Peyer's patch (tissue), 4 donors: ENCODE measurements at regions not wholly inside any gene's neighbourhood (a gene's known extent, or its start where the extent isn't known, plus 50 kb on each side); places are given as distances from the start of the nearest gene placed in this dataset.

ENCODE experiments used
- DNase-seq, 3 donors: peaks; one replicate each; pipeline ENCODE4 v3.0.0-alpha.2; 2017 to 2019
- H3K27ac ChIP-seq, 4 donors: fragments of 200-600 bp; sonication (generic); one replicate each; pipeline ENCODE4 v1.5.1; 2016 to 2019
- H3K27me3 ChIP-seq, 2 donors: fragments of 200-600 bp; sonication (generic); one replicate each; pipeline ENCODE4 v1.5.1; 2019
- H3K36me3 ChIP-seq, 3 donors: fragments of 200-600 bp; sonication (generic); one replicate each; pipeline ENCODE4 v1.5.1; 2016 to 2019
- H3K4me1 ChIP-seq, 4 donors: fragments of 200-600 bp; sonication (generic); one replicate each; pipeline ENCODE4 v1.5.1; 2016 to 2019
- H3K4me3 ChIP-seq, 4 donors: fragments of 200-600 bp; sonication (generic); 1 replicate in 3 of 4; 2 replicates in 1 of 4; pipeline ENCODE4 v1.5.1; 2016 to 2019; ENCODE audit warnings: mild to moderate bottlenecking in 1 of 4
- H3K9me3 ChIP-seq, 4 donors: fragments of 200-600 bp; sonication (generic); one replicate each; pipeline ENCODE4 v1.5.1; 2016 to 2019; ENCODE audit warnings: mild to moderate bottlenecking in 1 of 4
- POLR2A ChIP-seq, 2 donors: fragments of 450-650 bp; IDR thresholded peaks; one replicate each; pipeline ENCODE4 v1.5.1; 2017; ENCODE audit warnings: antibody characterized with exemption in 2 of 2, mild to moderate bottlenecking in 2 of 2, moderate library complexity in 2 of 2
- TF ChIP-seq, protein P1 (sequence below), 6 experiments: fragments of 450-650 bp in 4 of 6; fragments of 200-600 bp in 2 of 6; sonication (generic) in 1 of 6; IDR thresholded peaks; one replicate each; pipeline ENCODE4 v1.5.1; 2017 to 2019; ENCODE audit warnings: antibody characterized with exemption in 6 of 6, mild to moderate bottlenecking in 3 of 6, moderate library complexity in 1 of 6

DNA sequence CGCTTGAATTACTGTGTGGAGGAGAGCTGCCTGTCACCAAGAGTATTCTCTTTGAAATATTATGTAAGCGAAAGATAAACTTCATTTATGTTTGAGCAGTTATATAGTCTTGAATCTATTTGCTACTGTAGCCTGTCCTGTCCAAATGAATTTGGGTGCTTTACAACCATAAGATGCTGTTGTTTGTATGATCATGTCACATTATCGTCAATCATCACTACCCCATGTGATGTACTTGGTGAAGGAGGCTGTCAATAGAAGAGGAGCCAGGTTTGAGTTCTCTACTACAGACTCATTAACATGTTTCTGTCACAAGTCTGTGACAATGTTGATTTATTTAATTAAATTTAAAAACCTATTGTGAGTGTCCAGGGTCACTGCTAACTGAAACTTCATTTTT, 403.3 kb upstream of the MEF2C start:
- TF ChIP-seq, protein P1, sequence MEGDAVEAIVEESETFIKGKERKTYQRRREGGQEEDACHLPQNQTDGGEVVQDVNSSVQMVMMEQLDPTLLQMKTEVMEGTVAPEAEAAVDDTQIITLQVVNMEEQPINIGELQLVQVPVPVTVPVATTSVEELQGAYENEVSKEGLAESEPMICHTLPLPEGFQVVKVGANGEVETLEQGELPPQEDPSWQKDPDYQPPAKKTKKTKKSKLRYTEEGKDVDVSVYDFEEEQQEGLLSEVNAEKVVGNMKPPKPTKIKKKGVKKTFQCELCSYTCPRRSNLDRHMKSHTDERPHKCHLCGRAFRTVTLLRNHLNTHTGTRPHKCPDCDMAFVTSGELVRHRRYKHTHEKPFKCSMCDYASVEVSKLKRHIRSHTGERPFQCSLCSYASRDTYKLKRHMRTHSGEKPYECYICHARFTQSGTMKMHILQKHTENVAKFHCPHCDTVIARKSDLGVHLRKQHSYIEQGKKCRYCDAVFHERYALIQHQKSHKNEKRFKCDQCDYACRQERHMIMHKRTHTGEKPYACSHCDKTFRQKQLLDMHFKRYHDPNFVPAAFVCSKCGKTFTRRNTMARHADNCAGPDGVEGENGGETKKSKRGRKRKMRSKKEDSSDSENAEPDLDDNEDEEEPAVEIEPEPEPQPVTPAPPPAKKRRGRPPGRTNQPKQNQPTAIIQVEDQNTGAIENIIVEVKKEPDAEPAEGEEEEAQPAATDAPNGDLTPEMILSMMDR (IDR thresholded peaks at IDR 0.05), result no peak
- no peak for TF ChIP-seq POLR2A (IDR thresholded peaks at IDR 0.05)
- Histone ChIP-seq H3K4me3 (no peak overlapping the region), H3K9me3 (no peaks in the 10 kb centered on the region), H3K4me1 (no peaks in the 10 kb centered on the region), H3K27ac (no peak overlapping the region), H3K36me3 (no peaks in the 10 kb centered on the region), H3K27me3 (no peaks in the 10 kb centered on the region)
- no peak for DNase-seq

DNA sequence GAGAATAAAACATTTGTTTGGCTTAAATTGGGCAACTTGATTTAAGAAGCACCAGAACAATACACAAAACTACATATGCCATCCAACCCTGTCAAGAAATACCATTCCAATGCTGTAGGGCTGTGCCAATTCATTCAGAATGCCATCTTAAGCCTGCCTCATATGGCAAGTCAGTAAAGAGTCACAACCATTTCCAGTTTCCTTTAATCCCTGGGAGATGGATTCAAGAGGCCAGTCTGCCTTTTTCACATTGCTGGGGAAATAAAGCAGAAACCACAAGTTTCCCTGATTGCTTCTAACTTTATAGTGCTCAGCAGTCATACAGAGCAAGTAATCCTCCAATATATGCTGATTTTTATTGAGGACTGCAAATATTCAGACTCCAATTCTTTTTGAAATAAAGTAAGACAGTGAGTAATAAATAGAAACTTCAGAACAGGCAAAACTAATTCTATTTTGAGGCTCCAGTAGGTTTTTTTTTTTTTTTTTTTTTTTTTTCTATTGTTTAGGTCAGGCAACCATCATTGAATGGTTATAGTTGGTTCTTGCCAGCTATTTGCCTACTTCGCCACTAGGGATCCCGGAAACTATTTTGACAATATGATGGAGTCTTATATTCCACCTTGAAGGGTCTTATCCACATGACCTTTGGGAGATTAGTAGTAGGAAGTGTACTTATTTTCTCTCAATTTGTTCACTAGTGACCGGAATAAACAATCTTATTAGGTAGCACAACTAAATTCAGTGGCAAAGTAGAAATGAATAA, 400.9 kb upstream of the MEF2C start:
- Histone ChIP-seq H3K27ac (no peak overlapping the region), H3K4me1 (no peaks in the 10 kb centered on the region), H3K36me3 (no peaks in the 10 kb centered on the region), H3K27me3 (no peaks in the 10 kb centered on the region), H3K9me3 (no peaks in the 10 kb centered on the region), H3K4me3 (no peak overlapping the region)
- no peak for DNase-seq
- TF ChIP-seq POLR2A (IDR thresholded peaks at IDR 0.05), result no peak
- TF ChIP-seq, protein P1 (IDR thresholded peaks at IDR 0.05), result no peak

DNA sequence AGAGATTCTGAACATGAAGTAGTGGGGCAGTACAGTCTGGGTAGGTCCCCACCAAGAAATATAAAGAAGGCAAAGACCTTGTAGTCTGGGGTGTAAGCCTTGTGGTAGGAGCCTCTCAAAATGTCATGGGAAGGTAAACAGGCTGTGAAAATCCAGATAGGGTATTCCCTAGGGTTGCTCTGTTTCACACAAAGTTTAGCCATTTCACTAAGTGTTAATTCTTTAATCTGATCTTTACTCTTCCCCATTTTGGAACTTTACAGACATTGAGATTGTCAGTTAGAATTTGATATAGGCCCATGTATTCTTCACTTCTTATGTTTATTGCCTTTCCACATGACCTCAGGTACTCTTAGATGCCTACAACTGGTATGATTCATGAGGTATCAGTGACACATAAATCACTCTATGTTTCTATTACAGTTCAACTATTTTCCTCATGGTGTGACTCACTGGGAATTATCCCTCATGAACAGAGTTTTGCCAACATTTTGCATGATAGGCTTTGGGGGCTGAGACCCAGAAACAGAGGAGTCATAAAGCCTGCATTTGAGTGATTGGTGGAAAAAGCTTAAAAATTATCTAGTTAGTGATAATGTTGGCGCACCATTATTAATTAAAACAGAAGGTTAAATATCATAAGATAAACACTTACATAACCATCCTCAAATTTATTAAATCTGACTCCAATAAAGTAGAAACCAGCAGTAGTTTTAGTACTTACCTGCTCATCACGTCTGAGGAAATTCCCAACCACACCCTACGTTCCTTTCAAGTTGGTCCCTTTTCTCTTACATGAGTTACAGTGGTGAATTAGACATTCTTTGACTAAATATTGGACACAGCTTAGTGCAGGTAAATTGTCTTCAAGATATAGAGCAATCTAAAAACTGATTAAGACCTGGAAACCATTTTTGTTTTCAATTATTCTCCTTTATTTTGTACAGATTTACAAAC, 399.8 kb upstream of the MEF2C start:
- TF ChIP-seq, protein P1 (IDR thresholded peaks at IDR 0.05), result no peak
- TF ChIP-seq POLR2A (IDR thresholded peaks at IDR 0.05), result no peak
- Histone ChIP-seq H3K4me1 (no peaks in the 10 kb centered on the region), H3K36me3 (no peaks in the 10 kb centered on the region), H3K27me3 (no peaks in the 10 kb centered on the region), H3K9me3 (no peaks in the 10 kb centered on the region), H3K27ac (no peak overlapping the region), H3K4me3 (no peak overlapping the region)
- DNase-seq, result no peak

DNA sequence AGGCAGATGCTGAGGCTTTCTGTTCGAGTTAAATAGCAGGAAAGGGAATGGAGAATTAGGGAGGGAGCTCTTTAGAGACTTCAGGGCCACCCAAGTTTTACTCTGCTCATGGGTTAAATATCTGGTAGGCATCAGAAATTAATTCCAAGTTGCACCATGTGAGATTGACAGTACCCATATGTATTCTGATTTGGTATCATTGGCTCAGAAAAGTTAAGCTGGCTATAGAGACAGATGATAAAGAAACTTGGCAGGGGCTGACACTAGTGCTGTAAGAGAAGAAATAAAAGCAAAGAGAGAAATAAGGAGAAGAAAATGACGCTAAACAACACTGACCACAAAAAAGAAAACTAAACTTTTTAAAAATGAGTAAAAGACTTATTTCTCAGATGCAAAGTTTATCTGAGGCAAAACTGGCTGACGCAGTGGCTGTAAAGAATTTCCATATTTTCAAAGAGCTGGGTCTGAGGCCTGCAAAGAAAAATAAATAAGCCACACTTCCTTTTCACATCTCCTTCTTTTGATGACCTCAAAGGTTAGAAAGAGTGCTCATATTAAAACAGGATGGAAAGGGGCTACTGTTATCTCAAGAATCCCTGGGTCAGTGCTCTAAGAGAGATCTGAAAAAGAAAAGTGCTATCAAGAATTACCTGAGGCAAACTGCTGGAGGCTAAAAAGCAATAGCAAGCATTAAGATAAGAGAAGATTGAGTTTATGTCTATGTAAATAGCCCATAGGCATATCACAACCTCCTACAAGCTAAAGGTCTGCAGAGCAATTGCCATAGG, 399.0 kb upstream of the MEF2C start:
- H3K4me3 ChIP-seq, result no peak overlapping the region

DNA sequence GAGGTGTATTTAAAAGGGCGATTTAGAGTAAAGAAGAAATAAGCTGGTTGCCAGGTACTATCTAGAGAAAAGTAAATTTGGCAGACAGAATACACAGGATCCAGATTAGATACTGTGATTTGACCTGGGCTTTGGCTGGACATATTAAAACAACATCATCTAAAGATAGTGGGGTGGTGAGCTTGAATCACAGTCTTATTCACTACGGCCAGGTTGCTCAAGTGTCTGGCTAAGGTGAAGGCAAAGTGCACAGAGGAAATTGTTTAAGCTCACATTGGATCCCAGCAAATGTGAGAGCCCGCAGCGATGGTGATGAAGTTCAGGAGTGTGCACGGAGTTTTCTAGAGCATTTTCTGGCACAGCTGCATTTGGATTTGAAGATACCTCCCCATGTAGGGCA, 398.2 kb upstream of the MEF2C start:
- H3K4me1 ChIP-seq, result no peaks in the 10 kb centered on the region
- H3K36me3 ChIP-seq, result no peaks in the 10 kb centered on the region
- no peak for DNase-seq
- H3K27me3 ChIP-seq, result no peaks in the 10 kb centered on the region
- H3K9me3 ChIP-seq, result no peaks in the 10 kb centered on the region
- TF ChIP-seq, protein P1 (IDR thresholded peaks at IDR 0.05), result no peak
- TF ChIP-seq POLR2A (IDR thresholded peaks at IDR 0.05), result no peak
- no peak overlapping the region for H3K27ac ChIP-seq
- no peak overlapping the region for H3K4me3 ChIP-seq

More for the DNA sequence above, 399.0 kb upstream of the MEF2C start:
- no peaks in the 10 kb centered on the region for H3K27me3 ChIP-seq
- no peaks in the 10 kb centered on the region for H3K4me1 ChIP-seq
- no peaks in the 10 kb centered on the region for H3K36me3 ChIP-seq
- H3K9me3 ChIP-seq, result no peaks in the 10 kb centered on the region
- no peak for DNase-seq
- no peak overlapping the region for H3K27ac ChIP-seq
- TF ChIP-seq POLR2A (IDR thresholded peaks at IDR 0.05), result no peak
- TF ChIP-seq, protein P1 (IDR thresholded peaks at IDR 0.05), result no peak
